ENCODE measurements at regions not wholly inside any gene's neighbourhood (a gene's known extent, or its start where the extent isn't known, plus 50 kb on each side); places are given as distances from the start of the nearest gene placed in this dataset.

DNA sequence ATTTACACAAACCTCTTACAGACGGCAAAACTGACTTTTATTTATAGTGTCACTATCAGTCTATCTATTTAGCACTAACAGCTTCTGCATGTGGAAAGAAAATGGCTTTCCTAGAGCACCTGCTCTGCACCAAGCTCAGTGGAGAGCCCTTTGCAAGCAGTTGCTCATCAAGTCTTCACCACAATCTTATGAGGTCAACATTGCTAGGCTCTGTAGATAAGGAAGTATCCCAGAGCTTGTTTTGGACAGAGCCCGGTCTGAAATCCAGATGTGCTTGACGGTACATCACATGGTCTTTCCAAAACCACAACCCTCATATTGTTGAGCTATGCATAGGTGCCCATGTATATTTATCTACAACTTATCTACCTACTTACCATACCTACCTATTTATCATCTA is 572.7 kb upstream of the CDH5 start:
- no peak overlapping the region for H3K4me3 ChIP-seq (replicated peaks in 1 of 3)
- TF ChIP-seq POLR2A (IDR thresholded peaks at IDR 0.05) = no peak
- TF ChIP-seq, protein P1, sequence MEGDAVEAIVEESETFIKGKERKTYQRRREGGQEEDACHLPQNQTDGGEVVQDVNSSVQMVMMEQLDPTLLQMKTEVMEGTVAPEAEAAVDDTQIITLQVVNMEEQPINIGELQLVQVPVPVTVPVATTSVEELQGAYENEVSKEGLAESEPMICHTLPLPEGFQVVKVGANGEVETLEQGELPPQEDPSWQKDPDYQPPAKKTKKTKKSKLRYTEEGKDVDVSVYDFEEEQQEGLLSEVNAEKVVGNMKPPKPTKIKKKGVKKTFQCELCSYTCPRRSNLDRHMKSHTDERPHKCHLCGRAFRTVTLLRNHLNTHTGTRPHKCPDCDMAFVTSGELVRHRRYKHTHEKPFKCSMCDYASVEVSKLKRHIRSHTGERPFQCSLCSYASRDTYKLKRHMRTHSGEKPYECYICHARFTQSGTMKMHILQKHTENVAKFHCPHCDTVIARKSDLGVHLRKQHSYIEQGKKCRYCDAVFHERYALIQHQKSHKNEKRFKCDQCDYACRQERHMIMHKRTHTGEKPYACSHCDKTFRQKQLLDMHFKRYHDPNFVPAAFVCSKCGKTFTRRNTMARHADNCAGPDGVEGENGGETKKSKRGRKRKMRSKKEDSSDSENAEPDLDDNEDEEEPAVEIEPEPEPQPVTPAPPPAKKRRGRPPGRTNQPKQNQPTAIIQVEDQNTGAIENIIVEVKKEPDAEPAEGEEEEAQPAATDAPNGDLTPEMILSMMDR (IDR thresholded peaks at IDR 0.05) = no peak
- 87 to 90% methylated on average over 3 of the region's 3 CpGs for WGBS, 2 donors

DNA sequence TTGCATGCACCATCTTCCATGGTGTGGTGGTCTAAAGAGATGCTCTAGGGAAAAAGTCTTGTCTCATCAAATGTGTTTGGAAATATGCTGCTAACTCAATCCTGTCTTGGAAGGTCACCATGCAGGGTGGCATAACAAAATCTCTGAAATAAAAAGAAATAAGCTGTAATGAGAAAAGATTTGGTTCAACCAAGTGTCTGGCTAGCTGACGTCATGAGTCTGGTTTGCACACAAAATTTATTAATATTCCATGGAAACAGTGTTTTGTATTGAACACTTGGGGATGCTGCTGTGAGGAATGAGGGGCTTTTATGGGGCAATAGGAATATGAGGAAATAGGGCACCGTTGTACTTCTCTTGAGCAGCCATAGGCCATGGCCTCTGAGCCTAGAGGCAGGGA is 575.7 kb upstream of the CDH5 start:
- Histone ChIP-seq H3K27me3 (no peaks in the 10 kb centered on the region), H3K27ac (no peak overlapping the region), H3K36me3 (no peaks in the 10 kb centered on the region), H3K9me3 (no peaks in the 10 kb centered on the region), H3K4me3 (replicated peaks in 1 of 3) (no peak overlapping the region), H3K4me1 (no peaks in the 10 kb centered on the region)
- intact Hi-C loops (cut with DNase I) = no loop called here
- WGBS, 2 donors = 79 to 81% methylated on average over 2 of the region's 2 CpGs
- no peak for DNase-seq
- TF ChIP-seq POLR2A (IDR thresholded peaks at IDR 0.05) = no peak
- TF ChIP-seq, protein P1 (IDR thresholded peaks at IDR 0.05) = no peak

More for the DNA sequence above, 572.7 kb upstream of the CDH5 start:
- Histone ChIP-seq H3K27me3 (no peaks in the 10 kb centered on the region), H3K4me1 (no peaks in the 10 kb centered on the region), H3K9me3 (no peaks in the 10 kb centered on the region), H3K36me3 (no peaks in the 10 kb centered on the region), H3K27ac (no peak overlapping the region)
- intact Hi-C loops (cut with DNase I) = no loop called here
- no peak for DNase-seq

DNA sequence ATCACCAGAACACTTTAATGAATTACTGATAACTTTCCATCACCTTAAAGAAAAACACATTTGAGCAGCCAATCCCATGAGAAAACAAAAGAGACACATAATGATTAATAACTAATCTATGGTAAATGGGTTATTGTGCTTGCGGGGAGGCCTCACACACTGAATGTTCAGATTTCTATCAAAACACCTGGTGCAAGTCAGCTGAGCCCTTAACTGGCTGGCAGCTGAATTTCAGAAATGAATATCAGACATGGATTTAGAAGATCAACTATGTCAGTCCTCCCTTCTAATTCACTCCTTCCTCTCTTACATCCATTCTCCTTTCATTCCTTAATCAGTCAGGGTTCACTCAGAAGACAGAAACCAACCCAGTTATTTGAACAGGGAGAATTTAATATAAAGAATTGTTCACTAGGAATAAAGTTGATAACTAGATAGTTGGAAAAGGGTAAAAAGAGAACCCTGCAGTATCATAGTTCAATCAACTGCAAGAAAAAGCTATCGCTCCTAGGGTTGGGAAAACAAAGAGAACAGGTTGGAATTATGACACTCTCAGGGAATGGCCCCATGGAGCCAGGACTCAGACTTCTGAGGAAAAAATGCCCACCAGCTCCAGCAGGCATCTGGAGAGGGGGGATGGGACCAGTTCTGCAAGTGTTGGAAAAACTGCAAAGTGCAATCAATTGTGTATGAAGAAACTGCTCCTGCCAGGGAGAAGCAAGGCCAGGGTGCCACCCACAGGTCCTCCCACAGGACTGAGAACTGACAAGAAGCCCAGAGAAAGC is 577.1 kb upstream of the CDH5 start:
- TF ChIP-seq, protein P1 (IDR thresholded peaks at IDR 0.05) = no peak
- TF ChIP-seq POLR2A (IDR thresholded peaks at IDR 0.05) = no peak
- no peak for DNase-seq
- H3K4me3 ChIP-seq (replicated peaks in 1 of 3) = no peak overlapping the region
- no peaks in the 10 kb centered on the region for H3K4me1 ChIP-seq
- H3K9me3 ChIP-seq = no peaks in the 10 kb centered on the region
- H3K36me3 ChIP-seq = no peaks in the 10 kb centered on the region
- 95 to 99% methylated on average over 2 of the region's 2 CpGs for WGBS, 2 donors
- H3K27me3 ChIP-seq = no peaks in the 10 kb centered on the region
- intact Hi-C loops (cut with DNase I) = no loop called here
- H3K27ac ChIP-seq = no peak overlapping the region

DNA sequence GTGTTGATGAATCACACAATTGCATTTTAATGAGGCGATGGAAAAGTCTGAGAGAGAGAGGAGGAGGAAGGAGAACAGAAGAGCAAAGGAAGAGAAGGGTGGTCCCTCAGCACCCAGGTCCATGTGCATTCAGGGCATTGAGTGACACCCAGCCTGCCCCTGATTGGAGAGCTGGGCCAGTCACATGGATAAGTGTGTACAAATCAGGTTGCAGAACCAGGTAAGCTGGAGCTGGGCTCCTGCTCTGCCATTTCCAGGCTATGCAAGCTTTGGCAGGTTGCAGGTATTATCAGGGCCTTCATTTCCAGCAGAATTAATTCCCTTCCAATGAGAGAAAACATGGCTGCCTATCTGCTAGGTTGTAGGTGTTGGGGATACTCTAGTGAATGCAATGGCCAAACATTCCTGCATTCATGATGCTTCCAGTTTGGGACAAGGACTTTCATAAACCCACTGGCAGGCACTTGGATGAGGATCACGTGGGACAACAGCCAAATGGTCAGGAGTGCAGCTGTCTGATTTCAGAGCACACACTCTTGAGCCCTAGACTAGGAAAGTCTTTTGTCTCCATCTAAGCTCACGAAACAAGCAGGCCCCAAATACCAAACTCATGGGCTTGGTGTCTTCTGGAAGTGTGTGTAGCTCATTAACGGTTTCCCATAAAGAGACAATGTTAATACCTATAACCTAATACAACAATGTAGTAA is 577.9 kb upstream of the CDH5 start:
- Histone ChIP-seq H3K27me3 (no peaks in the 10 kb centered on the region), H3K4me1 (no peaks in the 10 kb centered on the region), H3K36me3 (no peaks in the 10 kb centered on the region), H3K27ac (no peak overlapping the region), H3K9me3 (no peaks in the 10 kb centered on the region), H3K4me3 (replicated peaks in 1 of 3) (no peak overlapping the region)
- intact Hi-C loops (cut with DNase I) = no loop called here
- no peak for DNase-seq
- TF ChIP-seq, protein P1 (IDR thresholded peaks at IDR 0.05) = no peak
- TF ChIP-seq POLR2A (IDR thresholded peaks at IDR 0.05) = no peak
- 83 to 95% methylated on average over 4 of the region's 4 CpGs for WGBS, 2 donors

DNA sequence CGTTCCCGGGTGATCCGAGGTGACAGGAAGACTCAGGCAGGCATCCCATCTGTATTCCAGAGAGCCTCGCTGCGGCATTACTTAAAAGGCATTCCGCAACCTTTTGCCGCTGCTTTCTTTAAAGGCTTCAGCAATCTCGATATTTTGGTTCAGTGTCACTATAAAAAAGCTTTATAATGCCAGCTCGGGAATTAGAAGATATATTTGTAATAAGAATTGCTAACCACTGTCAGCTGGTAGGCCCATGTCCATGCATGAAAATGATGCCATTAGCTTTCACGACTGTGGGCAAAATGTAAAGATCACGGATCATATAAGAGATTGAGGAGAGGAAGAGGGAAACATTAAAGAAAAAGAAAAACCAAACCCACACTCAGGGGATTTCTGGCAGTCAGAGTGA is 578.6 kb upstream of the CDH5 start:
- Histone ChIP-seq H3K9me3 (no peaks in the 10 kb centered on the region), H3K27me3 (no peaks in the 10 kb centered on the region), H3K4me1 (no peaks in the 10 kb centered on the region), H3K4me3 (replicated peaks in 1 of 3) (no peak overlapping the region), H3K36me3 (no peaks in the 10 kb centered on the region), H3K27ac (no peak overlapping the region)
- TF ChIP-seq POLR2A (IDR thresholded peaks at IDR 0.05) = no peak
- TF ChIP-seq, protein P1 (IDR thresholded peaks at IDR 0.05) = no peak
- intact Hi-C loops (cut with DNase I) = no loop called here
- DNase-seq = no peak
- WGBS, 2 donors = 94 to 95% methylated on average over 11 of the region's 11 CpGs
